Body of pancreas (tissue), 4 donors: ENCODE measurements at regions not wholly inside any gene's neighbourhood (a gene's known extent, or its start where the extent isn't known, plus 50 kb on each side); places are given as distances from the start of the nearest gene placed in this dataset.

Experiments used
- POLR2A ChIP-seq, 3 donors: fragments of 450-650 bp; IDR thresholded peaks; one replicate each; pipeline ENCODE4 v1.6.1; 2016; ENCODE audit warnings: antibody characterized with exemption in 3 of 3, mild to moderate bottlenecking in 2 of 3
- TF ChIP-seq, protein P1 (sequence below), 7 experiments: fragments of 450-650 bp in 4 of 7; fragments of 200-600 bp in 3 of 7; sonication (generic) in 3 of 7; IDR thresholded peaks; one replicate each; pipeline ENCODE4 v1.5.1; 2016 to 2019; ENCODE audit warnings: antibody characterized with exemption in 7 of 7

DNA sequence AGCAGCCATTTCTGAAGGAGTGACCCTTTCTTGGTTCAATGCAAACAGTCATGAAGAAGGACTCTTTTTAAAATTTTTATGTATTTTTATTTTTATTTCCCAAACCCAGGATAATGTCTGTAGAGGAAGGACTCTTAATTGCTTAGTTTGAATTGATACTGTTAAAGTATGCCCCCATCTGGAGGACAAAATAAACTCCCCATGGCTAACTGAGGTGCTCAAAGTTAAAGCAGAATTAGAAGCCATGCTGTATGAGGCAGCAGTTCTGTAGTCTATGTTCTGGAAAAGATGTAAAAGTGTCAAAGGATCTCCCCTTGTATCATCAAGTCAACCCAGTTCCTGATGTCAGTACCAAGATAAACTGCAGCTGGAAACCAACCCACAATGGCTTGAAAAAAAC is 617.9 kb upstream of the GRM3 start:
- TF ChIP-seq, protein P1, sequence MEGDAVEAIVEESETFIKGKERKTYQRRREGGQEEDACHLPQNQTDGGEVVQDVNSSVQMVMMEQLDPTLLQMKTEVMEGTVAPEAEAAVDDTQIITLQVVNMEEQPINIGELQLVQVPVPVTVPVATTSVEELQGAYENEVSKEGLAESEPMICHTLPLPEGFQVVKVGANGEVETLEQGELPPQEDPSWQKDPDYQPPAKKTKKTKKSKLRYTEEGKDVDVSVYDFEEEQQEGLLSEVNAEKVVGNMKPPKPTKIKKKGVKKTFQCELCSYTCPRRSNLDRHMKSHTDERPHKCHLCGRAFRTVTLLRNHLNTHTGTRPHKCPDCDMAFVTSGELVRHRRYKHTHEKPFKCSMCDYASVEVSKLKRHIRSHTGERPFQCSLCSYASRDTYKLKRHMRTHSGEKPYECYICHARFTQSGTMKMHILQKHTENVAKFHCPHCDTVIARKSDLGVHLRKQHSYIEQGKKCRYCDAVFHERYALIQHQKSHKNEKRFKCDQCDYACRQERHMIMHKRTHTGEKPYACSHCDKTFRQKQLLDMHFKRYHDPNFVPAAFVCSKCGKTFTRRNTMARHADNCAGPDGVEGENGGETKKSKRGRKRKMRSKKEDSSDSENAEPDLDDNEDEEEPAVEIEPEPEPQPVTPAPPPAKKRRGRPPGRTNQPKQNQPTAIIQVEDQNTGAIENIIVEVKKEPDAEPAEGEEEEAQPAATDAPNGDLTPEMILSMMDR (IDR thresholded peaks at IDR 0.05), result no peak
- TF ChIP-seq POLR2A (IDR thresholded peaks at IDR 0.05), result no peak
